MM.1S (cell line): ENCODE measurements at regions not wholly inside any gene's neighbourhood (a gene's known extent, or its start where the extent isn't known, plus 50 kb on each side); places are given as distances from the start of the nearest gene placed in this dataset.

Experiments
- DNase-seq: peaks from one replicate; pipeline ENCODE4 v3.0.0-alpha.2; 2015
- H2AFZ ChIP-seq: fragments of 300-600 bp; sonication (generic); 2 replicates; pipeline ENCODE4 v1.6.0; 2016; ENCODE audit warnings: antibody characterized with exemption, low read length
- H3F3A ChIP-seq: fragments of 300-600 bp; sonication (generic); 2 replicates; pipeline ENCODE4 v1.6.1; 2016; ENCODE audit warnings: mild to moderate bottlenecking, antibody characterized with exemption, low read length, moderate library complexity, mixed read lengths; ENCODE audit not compliant: insufficient read depth
- H3K27ac ChIP-seq: fragments of 300-600 bp; sonication (generic); 2 replicates; pipeline ENCODE4 v1.5.1; 2016; ENCODE audit warnings: mild to moderate bottlenecking, low read length
- H3K27me3 ChIP-seq: fragments of 300-600 bp; sonication (generic); replicated peaks from 2 replicates; pipeline ENCODE4 v1.6.0; 2016; ENCODE audit warnings: low read length; ENCODE audit not compliant: insufficient read depth
- H3K36me3 ChIP-seq: fragments of 300-600 bp; sonication (generic); replicated peaks from 2 replicates; pipeline ENCODE4 v1.6.1; 2016; ENCODE audit warnings: mild to moderate bottlenecking, low read length, mixed read lengths; ENCODE audit not compliant: insufficient read depth
- H3K4me1 ChIP-seq: fragments of 300-600 bp; sonication (generic); 2 replicates; pipeline ENCODE4 v1.6.1; 2016; ENCODE audit warnings: low read length, mixed read lengths
- H3K4me2 ChIP-seq: fragments of 300-600 bp; sonication (generic); 2 replicates; pipeline ENCODE4 v1.6.0; 2016; ENCODE audit warnings: low read depth, low read length
- H3K4me3 ChIP-seq: fragments of 300-600 bp; sonication (generic); 2 replicates; pipeline ENCODE4 v1.5.1; 2016; ENCODE audit warnings: low read length, mixed read lengths
- H3K79me2 ChIP-seq: fragments of 300-600 bp; sonication (generic); 2 replicates; pipeline ENCODE4 v1.6.1; 2016; ENCODE audit warnings: mixed run types, low read length, mixed read lengths
- H3K9ac ChIP-seq: fragments of 300-600 bp; sonication (generic); 2 replicates; pipeline ENCODE4 v1.6.1; 2016; ENCODE audit warnings: low read length, mixed read lengths
- H3K9me2 ChIP-seq: fragments of 300-600 bp; sonication (generic); replicated peaks from 2 replicates; pipeline ENCODE4 v1.6.1; 2016; ENCODE audit warnings: mild to moderate bottlenecking, low read length, mixed read lengths; ENCODE audit not compliant: insufficient read depth
- H3K9me3 ChIP-seq: fragments of 300-600 bp; sonication (generic); replicated peaks from 2 replicates; pipeline ENCODE4 v1.6.1; 2016; ENCODE audit warnings: mild to moderate bottlenecking, low read length, mixed read lengths; ENCODE audit not compliant: insufficient read depth
- H4K20me1 ChIP-seq: fragments of 300-600 bp; sonication (generic); 2 replicates; pipeline ENCODE4 v1.6.1; 2016; ENCODE audit warnings: mild to moderate bottlenecking, low read length, moderate library complexity, mixed read lengths; ENCODE audit not compliant: insufficient read depth
- EZH2 ChIP-seq: fragments of 300-600 bp; sonication (generic); optimal IDR thresholded peaks from 2 replicates; pipeline ENCODE3; 2017; ENCODE audit warnings: low read depth, mild to moderate bottlenecking, antibody characterized with exemption, low read length, mixed read lengths
- EZH2phosphoT487 ChIP-seq: fragments of 300-600 bp; sonication (generic); IDR thresholded peaks from 2 replicates; pipeline ENCODE4 v1.6.1; 2018; ENCODE audit warnings: antibody characterized with exemption, low read length
- TF ChIP-seq, protein P1 (sequence below): fragments of 300-600 bp; sonication (generic); IDR thresholded peaks from 2 replicates; pipeline ENCODE4 v1.5.1; 2016; ENCODE audit warnings: antibody characterized with exemption, low read length, mixed read lengths

DNA sequence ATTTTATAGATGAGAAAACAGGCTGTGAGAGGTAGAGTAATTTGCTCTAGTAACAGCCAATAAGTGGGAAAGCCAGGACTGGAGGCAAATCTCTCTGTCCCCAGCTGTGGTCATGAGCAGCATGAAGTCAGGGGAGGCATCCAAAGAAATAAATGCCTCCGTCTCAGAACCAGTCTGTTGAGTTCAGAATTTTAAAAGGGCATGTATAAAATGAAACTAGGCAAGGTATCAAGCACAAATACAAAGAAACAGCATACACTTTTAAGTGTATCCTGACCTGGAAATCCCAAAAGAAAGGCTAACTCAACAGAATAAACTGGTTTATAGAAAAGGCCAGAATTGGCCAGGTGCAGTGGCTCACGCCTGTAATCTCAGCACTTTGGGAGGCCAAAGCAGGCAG is 120.0 kb upstream of the B3GALT2 start:
- no peak for DNase-seq
- H4K20me1 ChIP-seq = no peaks in the 10 kb centered on the region
- no peaks in the 10 kb centered on the region for H3K79me2 ChIP-seq
- H3K4me1 ChIP-seq = 0 out of 2 replicates have a peak, but pooled peaks cover 3% of the 10 kb centered on the region
- H3K27me3 ChIP-seq = no peaks in the 10 kb centered on the region
- no peak overlapping the region for H2AFZ ChIP-seq
- H3K9me3 ChIP-seq = no peaks in the 10 kb centered on the region
- no peaks in the 10 kb centered on the region for H3K9me2 ChIP-seq
- no peaks in the 10 kb centered on the region for H3F3A ChIP-seq
- no peak overlapping the region for H3K9ac ChIP-seq
- no peak overlapping the region for H3K27ac ChIP-seq
- H3K4me2 ChIP-seq = no peak overlapping the region
- TF ChIP-seq EZH2 (no peak), EZH2phosphoT487 (no peak)
- TF ChIP-seq, protein P1, sequence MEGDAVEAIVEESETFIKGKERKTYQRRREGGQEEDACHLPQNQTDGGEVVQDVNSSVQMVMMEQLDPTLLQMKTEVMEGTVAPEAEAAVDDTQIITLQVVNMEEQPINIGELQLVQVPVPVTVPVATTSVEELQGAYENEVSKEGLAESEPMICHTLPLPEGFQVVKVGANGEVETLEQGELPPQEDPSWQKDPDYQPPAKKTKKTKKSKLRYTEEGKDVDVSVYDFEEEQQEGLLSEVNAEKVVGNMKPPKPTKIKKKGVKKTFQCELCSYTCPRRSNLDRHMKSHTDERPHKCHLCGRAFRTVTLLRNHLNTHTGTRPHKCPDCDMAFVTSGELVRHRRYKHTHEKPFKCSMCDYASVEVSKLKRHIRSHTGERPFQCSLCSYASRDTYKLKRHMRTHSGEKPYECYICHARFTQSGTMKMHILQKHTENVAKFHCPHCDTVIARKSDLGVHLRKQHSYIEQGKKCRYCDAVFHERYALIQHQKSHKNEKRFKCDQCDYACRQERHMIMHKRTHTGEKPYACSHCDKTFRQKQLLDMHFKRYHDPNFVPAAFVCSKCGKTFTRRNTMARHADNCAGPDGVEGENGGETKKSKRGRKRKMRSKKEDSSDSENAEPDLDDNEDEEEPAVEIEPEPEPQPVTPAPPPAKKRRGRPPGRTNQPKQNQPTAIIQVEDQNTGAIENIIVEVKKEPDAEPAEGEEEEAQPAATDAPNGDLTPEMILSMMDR = no peak
- no peak overlapping the region for H3K4me3 ChIP-seq
- H3K36me3 ChIP-seq = no peaks in the 10 kb centered on the region
